ENCODE measurements at regions not wholly inside any gene's neighbourhood (a gene's known extent, or its start where the extent isn't known, plus 50 kb on each side); places are given as distances from the start of the nearest gene placed in this dataset.
"Not testable (repeated sequence)": the region's sequence is repeated elsewhere in the genome, so short reads cannot be mapped to it uniquely, and the experiment has no call there.

DNA sequence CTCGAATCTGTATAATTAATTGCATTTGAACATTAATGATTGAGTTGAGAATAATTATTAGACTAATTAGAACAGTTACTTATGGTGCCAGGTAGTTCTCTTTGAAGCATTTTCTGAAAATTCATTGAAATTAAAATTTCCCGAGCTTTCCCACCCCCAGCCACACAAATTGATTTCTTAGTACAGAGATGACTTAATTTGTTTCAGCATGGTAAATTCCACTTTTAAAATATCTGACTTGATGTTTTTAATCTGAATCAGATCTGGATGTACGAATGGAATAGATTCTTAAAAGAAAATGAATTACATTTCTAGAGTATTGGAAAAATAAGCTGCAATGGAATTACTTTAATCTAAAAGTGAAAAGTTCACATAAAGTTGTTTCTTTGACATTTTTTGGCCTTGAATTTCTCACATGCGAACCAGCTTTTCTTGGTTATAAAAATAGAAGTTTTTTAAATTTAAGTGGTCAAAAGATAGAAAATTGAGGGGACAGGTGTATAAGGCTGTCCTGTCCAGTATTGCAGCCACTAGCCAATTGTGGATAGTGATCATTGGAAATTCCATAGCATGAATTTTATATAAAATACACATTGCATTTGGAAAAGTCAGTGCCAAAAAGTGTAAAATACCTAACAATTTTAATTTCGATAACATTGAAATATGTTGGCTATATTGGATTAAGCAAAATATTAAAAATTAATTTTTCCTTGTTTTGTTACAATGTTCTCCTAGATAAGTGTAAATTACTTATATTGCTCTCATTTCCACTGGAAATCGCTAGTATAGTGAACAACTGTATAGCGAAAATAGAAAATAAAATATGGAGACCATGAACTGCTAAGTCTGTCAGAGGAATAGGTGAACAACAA, 102.9 kb downstream of the OR2B2 start:
- Histone ChIP-seq H3K36me3 (ENCODE audit: control insufficient read depth, insufficient read depth, low read length) (no peaks in the 10 kb centered on the region), H2AK5ac (ENCODE audit: low read length) (no peak overlapping the region), H2BK5ac (ENCODE audit: low read length) (no peak overlapping the region), H3K79me2 (ENCODE audit: control insufficient read depth, insufficient read depth, low read length) (no peaks in the 10 kb centered on the region), H3K4ac (ENCODE audit: low read depth, low read length) (no peak overlapping the region), H2BK15ac (replicated peaks; ENCODE audit: low read depth) (no peak overlapping the region), H3K18ac (ENCODE audit: low read length) (no peak overlapping the region), H3K27me3 (ENCODE audit: insufficient read depth, low read length, poor library complexity) (no peaks in the 10 kb centered on the region), H2BK120ac (ENCODE audit: low read depth, low read length) (no peak overlapping the region), H3K23ac (ENCODE audit: low read length) (no peak overlapping the region), H3K4me2 (ENCODE audit: low read length) (no peak overlapping the region), H3K4me3 (ENCODE audit: low read length) (no peak overlapping the region), H3K79me1 (ENCODE audit: low read length) (no peaks in the 10 kb centered on the region), H4K5ac (ENCODE audit: low read length) (no peak overlapping the region), H4K8ac (ENCODE audit: low read depth, low read length) (no peak overlapping the region), H3K4me1 (ENCODE audit: control insufficient read depth, low read depth, low read length) (no peaks in the 10 kb centered on the region), H3K27ac (ENCODE audit: low read depth, low read length) (peak overlapping the region; percentile 78), H3K56ac (ENCODE audit: low read length) (no peak overlapping the region), H3K9ac (ENCODE audit: low read length) (peak overlapping the region; percentile 97)
- WGBS (ENCODE audit: extremely low coverage, insufficient coverage, low lambda C conversion rate): no CpG with 5 or more reads among the region's 7 CpGs
- no peak for DNase-seq

- H3K4me1 ChIP-seq (ENCODE audit: control insufficient read depth, low read depth, low read length); H2AK5ac ChIP-seq (ENCODE audit: low read length); H3K4ac ChIP-seq (ENCODE audit: low read depth, low read length); H2BK120ac ChIP-seq (ENCODE audit: low read depth, low read length); H3K79me2 ChIP-seq (ENCODE audit: control insufficient read depth, insufficient read depth, low read length); H3K79me1 ChIP-seq (ENCODE audit: low read length); H4K8ac ChIP-seq (ENCODE audit: low read depth, low read length); H3K27me3 ChIP-seq (ENCODE audit: insufficient read depth, low read length, poor library complexity); H3K36me3 ChIP-seq (ENCODE audit: control insufficient read depth, insufficient read depth, low read length); H2BK15ac ChIP-seq (replicated peaks; ENCODE audit: low read depth); H4K5ac ChIP-seq (ENCODE audit: low read length): not testable (repeated sequence)
- peak overlapping the region; percentile 44 for H3K18ac ChIP-seq (ENCODE audit: low read length)
- H3K4me2 ChIP-seq (ENCODE audit: low read length): peak overlapping the region; percentile 61
- peak overlapping the region; percentile 29 for H3K23ac ChIP-seq (ENCODE audit: low read length)
- no CpG with 5 or more reads among the region's 43 CpGs for WGBS (ENCODE audit: extremely low coverage, insufficient coverage, low lambda C conversion rate)
- H3K9ac ChIP-seq (ENCODE audit: low read length): peak overlapping the region; percentile 97
- H2BK5ac ChIP-seq (ENCODE audit: low read length): peak overlapping the region; percentile 90
- H3K27ac ChIP-seq (ENCODE audit: low read depth, low read length): peak overlapping the region; percentile 78
- peak; percentile 77 for DNase-seq
- peak overlapping the region; percentile 95 for H3K56ac ChIP-seq (ENCODE audit: low read length)
- H3K4me3 ChIP-seq (ENCODE audit: low read length): peak overlapping the region; percentile 81
Measured at GRCh38 chr6:27808242-27809066, 103.7 kb downstream of the OR2B2 start.

DNA sequence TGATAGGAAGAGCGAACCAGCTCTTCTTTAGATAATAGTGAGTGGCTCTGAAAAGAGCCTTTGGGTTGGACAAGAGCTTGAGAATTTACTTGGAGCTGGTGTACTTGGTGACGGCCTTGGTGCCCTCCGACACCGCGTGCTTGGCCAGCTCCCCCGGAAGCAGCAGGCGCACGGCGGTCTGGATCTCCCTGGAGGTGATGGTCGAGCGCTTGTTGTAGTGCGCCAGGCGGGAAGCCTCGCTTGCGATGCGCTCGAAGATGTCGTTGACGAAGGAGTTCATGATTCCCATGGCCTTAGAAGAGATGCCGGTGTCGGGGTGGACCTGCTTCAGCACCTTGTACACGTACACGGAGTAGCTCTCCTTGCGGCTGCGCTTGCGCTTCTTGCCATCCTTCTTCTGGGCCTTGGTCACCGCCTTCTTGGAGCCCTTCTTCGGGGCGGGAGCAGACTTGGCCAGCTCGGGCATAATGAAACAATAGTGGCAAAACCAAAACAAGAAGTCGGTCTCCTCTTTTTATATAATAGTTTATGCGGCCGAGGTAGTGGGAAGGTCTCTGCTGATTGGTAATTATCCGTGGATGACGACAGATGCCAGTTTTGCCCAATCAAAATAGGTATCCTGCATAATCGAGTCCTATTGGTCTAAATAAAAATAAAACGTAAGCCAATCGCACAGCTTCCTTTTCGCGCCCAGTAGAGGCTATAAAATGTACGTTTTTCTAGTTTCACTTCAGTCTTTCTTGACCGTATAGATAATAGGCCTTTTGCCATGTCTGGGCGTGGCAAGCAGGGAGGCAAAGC, 104.6 kb downstream of the OR2B2 start:
- DNase-seq: peak; percentile 99
- Histone ChIP-seq H3K4me2 (ENCODE audit: low read length) (peak overlapping the region; percentile 92), H3K4me3 (ENCODE audit: low read length) (peak overlapping the region; percentile 66), H3K4ac (ENCODE audit: low read depth, low read length) (peak overlapping the region; percentile 63), H3K18ac (ENCODE audit: low read length) (peak overlapping the region; percentile 75), H3K56ac (ENCODE audit: low read length) (peak overlapping the region; percentile 92), H3K9ac (ENCODE audit: low read length) (peak overlapping the region; percentile 88), H2BK5ac (ENCODE audit: low read length) (peak overlapping the region; percentile 14), H3K27ac (ENCODE audit: low read depth, low read length) (peak overlapping the region; percentile 80)
- H4K8ac ChIP-seq (ENCODE audit: low read depth, low read length); H3K27me3 ChIP-seq (ENCODE audit: insufficient read depth, low read length, poor library complexity); H3K23ac ChIP-seq (ENCODE audit: low read length); H3K36me3 ChIP-seq (ENCODE audit: control insufficient read depth, insufficient read depth, low read length); H2BK15ac ChIP-seq (replicated peaks; ENCODE audit: low read depth); H3K79me1 ChIP-seq (ENCODE audit: low read length); H2AK5ac ChIP-seq (ENCODE audit: low read length); H2BK120ac ChIP-seq (ENCODE audit: low read depth, low read length); H4K5ac ChIP-seq (ENCODE audit: low read length); H3K4me1 ChIP-seq (ENCODE audit: control insufficient read depth, low read depth, low read length); H3K79me2 ChIP-seq (ENCODE audit: control insufficient read depth, insufficient read depth, low read length): not testable (repeated sequence)
- WGBS (ENCODE audit: extremely low coverage, insufficient coverage, low lambda C conversion rate): no CpG with 5 or more reads among the region's 43 CpGs

DNA sequence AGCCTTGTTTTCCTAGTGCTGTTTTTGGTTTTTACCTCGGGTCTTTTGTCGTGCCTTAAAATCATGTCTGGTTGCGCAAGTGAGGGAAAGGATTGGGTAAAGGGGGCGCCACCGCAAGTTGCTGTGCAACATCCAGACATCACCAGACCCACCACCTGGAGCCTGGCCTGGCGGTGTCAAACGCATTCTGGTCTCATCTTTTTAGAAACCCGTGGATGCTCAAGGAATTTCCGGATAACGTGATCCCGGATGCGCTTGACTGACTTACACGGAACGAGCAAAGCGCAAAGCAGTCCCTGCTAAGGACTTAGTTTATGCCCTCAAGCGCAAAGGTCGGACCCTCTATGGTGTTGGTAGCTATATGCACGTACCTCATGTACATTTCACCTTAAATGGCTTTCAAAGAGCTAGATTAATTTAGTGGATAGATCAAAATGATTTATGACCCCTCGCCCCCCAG, 105.2 kb downstream of the OR2B2 start:
- H2BK120ac ChIP-seq (ENCODE audit: low read depth, low read length): peak overlapping the region; percentile 15
- peak overlapping the region; percentile 92 for H3K56ac ChIP-seq (ENCODE audit: low read length)
- no peaks in the 10 kb centered on the region for H3K79me2 ChIP-seq (ENCODE audit: control insufficient read depth, insufficient read depth, low read length)
- H3K4me3 ChIP-seq (ENCODE audit: low read length): peak overlapping the region; percentile 66
- no peak overlapping the region for H4K5ac ChIP-seq (ENCODE audit: low read length)
- no peak overlapping the region for H2AK5ac ChIP-seq (ENCODE audit: low read length)
- H3K27me3 ChIP-seq (ENCODE audit: insufficient read depth, low read length, poor library complexity): no peaks in the 10 kb centered on the region
- no peaks in the 10 kb centered on the region for H3K4me1 ChIP-seq (ENCODE audit: control insufficient read depth, low read depth, low read length)
- peak overlapping the region; percentile 92 for H3K4me2 ChIP-seq (ENCODE audit: low read length)
- DNase-seq: peak; percentile 83
- H4K8ac ChIP-seq (ENCODE audit: low read depth, low read length): no peak overlapping the region
- H3K27ac ChIP-seq (ENCODE audit: low read depth, low read length): peak overlapping the region; percentile 80
- peak overlapping the region; percentile 79 for H3K4ac ChIP-seq (ENCODE audit: low read depth, low read length)
- no peak overlapping the region for H3K23ac ChIP-seq (ENCODE audit: low read length)
- H3K9ac ChIP-seq (ENCODE audit: low read length): peak overlapping the region; percentile 88
- peak overlapping the region; percentile 46 for H3K18ac ChIP-seq (ENCODE audit: low read length)
- no peaks in the 10 kb centered on the region for H3K36me3 ChIP-seq (ENCODE audit: control insufficient read depth, insufficient read depth, low read length)
- peak overlapping the region; percentile 58 for H2BK5ac ChIP-seq (ENCODE audit: low read length)
- H2BK15ac ChIP-seq (replicated peaks; ENCODE audit: low read depth): no peak overlapping the region
- H3K79me1 ChIP-seq (ENCODE audit: low read length): no peaks in the 10 kb centered on the region
- WGBS (ENCODE audit: extremely low coverage, insufficient coverage, low lambda C conversion rate): no CpG with 5 or more reads among the region's 19 CpGs

DNA sequence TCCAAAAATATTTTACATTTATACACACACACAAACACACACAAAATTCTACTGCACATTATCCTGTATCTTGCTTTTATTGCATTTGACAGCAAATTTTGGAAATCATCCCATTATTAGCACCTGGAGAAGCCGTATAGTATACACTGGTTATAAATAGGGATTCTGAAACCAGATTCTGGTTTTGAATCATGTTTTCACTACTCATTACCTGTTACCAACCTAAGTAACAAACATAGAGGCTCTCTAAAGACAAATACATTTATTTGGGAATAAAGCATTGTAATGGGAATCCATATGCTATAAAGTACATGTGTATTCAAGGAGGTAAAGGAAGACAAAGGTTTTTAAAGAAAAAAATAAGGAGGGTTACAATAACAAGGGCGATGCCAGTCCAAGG, 106.8 kb downstream of the OR2B2 start:
- no peak overlapping the region for H3K23ac ChIP-seq (ENCODE audit: low read length)
- H4K8ac ChIP-seq (ENCODE audit: low read depth, low read length): no peak overlapping the region
- H4K5ac ChIP-seq (ENCODE audit: low read length): no peak overlapping the region
- no peaks in the 10 kb centered on the region for H3K79me1 ChIP-seq (ENCODE audit: low read length)
- WGBS (ENCODE audit: extremely low coverage, insufficient coverage, low lambda C conversion rate): no CpG with 5 or more reads among the region's 2 CpGs
- H3K56ac ChIP-seq (ENCODE audit: low read length): no peak overlapping the region
- H2AK5ac ChIP-seq (ENCODE audit: low read length): no peak overlapping the region
- H2BK15ac ChIP-seq (replicated peaks; ENCODE audit: low read depth): peak overlapping the region; percentile 74
- no peak for DNase-seq
- H3K36me3 ChIP-seq (ENCODE audit: control insufficient read depth, insufficient read depth, low read length): no peaks in the 10 kb centered on the region
- H3K4me2 ChIP-seq (ENCODE audit: low read length): no peak overlapping the region
- H3K4me3 ChIP-seq (ENCODE audit: low read length): no peak overlapping the region
- no peak overlapping the region for H2BK120ac ChIP-seq (ENCODE audit: low read depth, low read length)
- H3K79me2 ChIP-seq (ENCODE audit: control insufficient read depth, insufficient read depth, low read length): no peaks in the 10 kb centered on the region
- H3K18ac ChIP-seq (ENCODE audit: low read length): no peak overlapping the region
- H3K4me1 ChIP-seq (ENCODE audit: control insufficient read depth, low read depth, low read length): no peaks in the 10 kb centered on the region
- no peak overlapping the region for H3K9ac ChIP-seq (ENCODE audit: low read length)
- no peak overlapping the region for H3K27ac ChIP-seq (ENCODE audit: low read depth, low read length)
- H2BK5ac ChIP-seq (ENCODE audit: low read length): no peak overlapping the region
- H3K27me3 ChIP-seq (ENCODE audit: insufficient read depth, low read length, poor library complexity): no peaks in the 10 kb centered on the region
- no peak overlapping the region for H3K4ac ChIP-seq (ENCODE audit: low read depth, low read length)
